ENCODE measurements at regions not wholly inside any gene's neighbourhood (a gene's known extent, or its start where the extent isn't known, plus 50 kb on each side); places are given as distances from the start of the nearest gene placed in this dataset.

DNA sequence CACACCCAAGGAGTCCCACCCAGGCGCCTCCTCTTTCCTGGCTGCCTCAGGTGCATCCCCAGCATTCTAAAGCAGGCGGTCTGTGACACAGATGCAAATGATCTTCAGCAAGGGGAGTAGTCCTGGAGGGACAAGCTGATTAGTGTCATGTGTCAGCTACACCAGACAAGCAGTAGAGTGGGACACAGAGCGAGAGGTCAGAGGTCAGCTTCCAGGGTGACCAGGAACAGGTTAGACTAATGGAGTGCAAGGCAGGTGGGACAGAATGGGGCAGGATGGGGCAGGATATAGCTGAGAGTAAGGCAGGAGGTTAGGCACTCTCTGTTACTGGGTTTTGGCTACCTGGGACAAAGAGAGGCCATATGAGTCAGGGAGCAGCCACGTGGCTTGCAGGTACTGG is 534.0 kb downstream of the FUT8 start:
- Histone ChIP-seq H3K27me3 (ENCODE audit: insufficient read depth) (no peaks in the 10 kb centered on the region), H4K20me1 (replicated peaks; ENCODE audit: insufficient read depth) (no peaks in the 10 kb centered on the region), H2AFZ (no peak overlapping the region), H3K36me3 (ENCODE audit: insufficient read depth) (no peaks in the 10 kb centered on the region), H3F3A (replicated peaks; ENCODE audit: low read depth) (no peaks in the 10 kb centered on the region), H3K4me3 (no peak overlapping the region), H3K79me2 (replicated peaks; ENCODE audit: insufficient read depth) (no peaks in the 10 kb centered on the region), H3K27ac (ENCODE audit: low read depth) (no peak overlapping the region), H3K4me2 (no peak overlapping the region), H3K4me1 (ENCODE audit: insufficient read depth) (0 out of 2 replicates have a peak, but pooled peaks cover 1% of the 10 kb centered on the region), H3K9me2 (ENCODE audit: insufficient read depth) (peaks cover 6% of the 10 kb centered on the region; the same call in 1 of the 2 replicates)
- Mint-ChIP-seq H3K27ac (no peak overlapping the region), H3K36me3 (ENCODE audit: low read depth) (no peaks in the 10 kb centered on the region; the same call in 2 of the 3 replicates), H3K4me3 (no peak overlapping the region), H3K9me3 (no peaks in the 10 kb centered on the region; the same call in 2 of the 3 replicates), H3K27me3 (ENCODE audit: insufficient read depth, low read depth, poor library complexity) (peaks cover 11% of the 10 kb centered on the region), H3K4me1 (peaks cover 13% of the 10 kb centered on the region)
- no peak for ATAC-seq
- TF ChIP-seq POLR2AphosphoS5 (IDR thresholded peaks at IDR 0.05; ENCODE audit: low read depth) (no peak), CREB1 (CRISPR knock-in tag; IDR thresholded peaks at IDR 0.05; ENCODE audit: low read depth) (no peak), NANOG (IDR thresholded peaks at IDR 0.05; ENCODE audit: borderline replicate concordance) (no peak), EZH2 (IDR thresholded peaks at IDR 0.05; ENCODE audit: low read depth, unreplicated experiment) (no peak), EZH2phosphoT487 (IDR thresholded peaks at IDR 0.05; ENCODE audit: unreplicated experiment) (no peak), ZNF331 (CRISPR knock-in tag; IDR thresholded peaks at IDR 0.05; ENCODE audit: low read depth) (no peak), STAT1 (IDR thresholded peaks at IDR 0.05; ENCODE audit: unreplicated experiment) (no peak), JUNB (IDR thresholded peaks at IDR 0.05; ENCODE audit: unreplicated experiment) (no peak), ZNF114 (CRISPR knock-in tag; IDR thresholded peaks at IDR 0.05) (no peak)
- TF ChIP-seq, protein P1, sequence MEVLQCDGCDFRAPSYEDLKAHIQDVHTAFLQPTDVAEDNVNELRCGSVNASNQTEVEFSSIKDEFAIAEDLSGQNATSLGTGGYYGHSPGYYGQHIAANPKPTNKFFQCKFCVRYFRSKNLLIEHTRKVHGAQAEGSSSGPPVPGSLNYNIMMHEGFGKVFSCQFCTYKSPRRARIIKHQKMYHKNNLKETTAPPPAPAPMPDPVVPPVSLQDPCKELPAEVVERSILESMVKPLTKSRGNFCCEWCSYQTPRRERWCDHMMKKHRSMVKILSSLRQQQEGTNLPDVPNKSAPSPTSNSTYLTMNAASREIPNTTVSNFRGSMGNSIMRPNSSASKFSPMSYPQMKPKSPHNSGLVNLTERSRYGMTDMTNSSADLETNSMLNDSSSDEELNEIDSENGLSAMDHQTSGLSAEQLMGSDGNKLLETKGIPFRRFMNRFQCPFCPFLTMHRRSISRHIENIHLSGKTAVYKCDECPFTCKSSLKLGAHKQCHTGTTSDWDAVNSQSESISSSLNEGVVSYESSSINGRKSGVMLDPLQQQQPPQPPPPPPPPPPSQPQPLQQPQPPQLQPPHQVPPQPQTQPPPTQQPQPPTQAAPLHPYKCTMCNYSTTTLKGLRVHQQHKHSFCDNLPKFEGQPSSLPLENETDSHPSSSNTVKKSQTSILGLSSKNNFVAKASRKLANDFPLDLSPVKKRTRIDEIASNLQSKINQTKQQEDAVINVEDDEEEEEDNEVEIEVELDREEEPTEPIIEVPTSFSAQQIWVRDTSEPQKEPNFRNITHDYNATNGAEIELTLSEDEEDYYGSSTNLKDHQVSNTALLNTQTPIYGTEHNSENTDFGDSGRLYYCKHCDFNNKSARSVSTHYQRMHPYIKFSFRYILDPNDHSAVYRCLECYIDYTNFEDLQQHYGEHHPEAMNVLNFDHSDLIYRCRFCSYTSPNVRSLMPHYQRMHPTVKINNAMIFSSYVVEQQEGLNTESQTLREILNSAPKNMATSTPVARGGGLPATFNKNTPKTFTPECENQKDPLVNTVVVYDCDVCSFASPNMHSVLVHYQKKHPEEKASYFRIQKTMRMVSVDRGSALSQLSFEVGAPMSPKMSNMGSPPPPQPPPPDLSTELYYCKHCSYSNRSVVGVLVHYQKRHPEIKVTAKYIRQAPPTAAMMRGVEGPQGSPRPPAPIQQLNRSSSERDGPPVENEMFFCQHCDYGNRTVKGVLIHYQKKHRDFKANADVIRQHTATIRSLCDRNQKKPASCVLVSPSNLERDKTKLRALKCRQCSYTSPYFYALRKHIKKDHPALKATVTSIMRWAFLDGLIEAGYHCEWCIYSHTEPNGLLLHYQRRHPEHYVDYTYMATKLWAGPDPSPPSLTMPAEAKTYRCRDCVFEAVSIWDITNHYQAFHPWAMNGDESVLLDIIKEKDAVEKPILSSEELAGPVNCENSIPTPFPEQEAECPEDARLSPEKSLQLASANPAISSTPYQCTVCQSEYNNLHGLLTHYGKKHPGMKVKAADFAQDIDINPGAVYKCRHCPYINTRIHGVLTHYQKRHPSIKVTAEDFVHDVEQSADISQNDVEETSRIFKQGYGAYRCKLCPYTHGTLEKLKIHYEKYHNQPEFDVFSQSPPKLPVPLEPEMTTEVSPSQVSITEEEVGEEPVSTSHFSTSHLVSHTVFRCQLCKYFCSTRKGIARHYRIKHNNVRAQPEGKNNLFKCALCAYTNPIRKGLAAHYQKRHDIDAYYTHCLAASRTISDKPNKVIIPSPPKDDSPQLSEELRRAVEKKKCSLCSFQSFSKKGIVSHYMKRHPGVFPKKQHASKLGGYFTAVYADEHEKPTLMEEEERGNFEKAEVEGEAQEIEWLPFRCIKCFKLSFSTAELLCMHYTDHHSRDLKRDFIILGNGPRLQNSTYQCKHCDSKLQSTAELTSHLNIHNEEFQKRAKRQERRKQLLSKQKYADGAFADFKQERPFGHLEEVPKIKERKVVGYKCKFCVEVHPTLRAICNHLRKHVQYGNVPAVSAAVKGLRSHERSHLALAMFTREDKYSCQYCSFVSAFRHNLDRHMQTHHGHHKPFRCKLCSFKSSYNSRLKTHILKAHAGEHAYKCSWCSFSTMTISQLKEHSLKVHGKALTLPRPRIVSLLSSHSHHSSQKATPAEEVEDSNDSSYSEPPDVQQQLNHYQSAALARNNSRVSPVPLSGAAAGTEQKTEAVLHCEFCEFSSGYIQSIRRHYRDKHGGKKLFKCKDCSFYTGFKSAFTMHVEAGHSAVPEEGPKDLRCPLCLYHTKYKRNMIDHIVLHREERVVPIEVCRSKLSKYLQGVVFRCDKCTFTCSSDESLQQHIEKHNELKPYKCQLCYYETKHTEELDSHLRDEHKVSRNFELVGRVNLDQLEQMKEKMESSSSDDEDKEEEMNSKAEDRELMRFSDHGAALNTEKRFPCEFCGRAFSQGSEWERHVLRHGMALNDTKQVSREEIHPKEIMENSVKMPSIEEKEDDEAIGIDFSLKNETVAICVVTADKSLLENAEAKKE (CRISPR knock-in tag; IDR thresholded peaks at IDR 0.05) = no peak
- TF ChIP-seq, protein P2, sequence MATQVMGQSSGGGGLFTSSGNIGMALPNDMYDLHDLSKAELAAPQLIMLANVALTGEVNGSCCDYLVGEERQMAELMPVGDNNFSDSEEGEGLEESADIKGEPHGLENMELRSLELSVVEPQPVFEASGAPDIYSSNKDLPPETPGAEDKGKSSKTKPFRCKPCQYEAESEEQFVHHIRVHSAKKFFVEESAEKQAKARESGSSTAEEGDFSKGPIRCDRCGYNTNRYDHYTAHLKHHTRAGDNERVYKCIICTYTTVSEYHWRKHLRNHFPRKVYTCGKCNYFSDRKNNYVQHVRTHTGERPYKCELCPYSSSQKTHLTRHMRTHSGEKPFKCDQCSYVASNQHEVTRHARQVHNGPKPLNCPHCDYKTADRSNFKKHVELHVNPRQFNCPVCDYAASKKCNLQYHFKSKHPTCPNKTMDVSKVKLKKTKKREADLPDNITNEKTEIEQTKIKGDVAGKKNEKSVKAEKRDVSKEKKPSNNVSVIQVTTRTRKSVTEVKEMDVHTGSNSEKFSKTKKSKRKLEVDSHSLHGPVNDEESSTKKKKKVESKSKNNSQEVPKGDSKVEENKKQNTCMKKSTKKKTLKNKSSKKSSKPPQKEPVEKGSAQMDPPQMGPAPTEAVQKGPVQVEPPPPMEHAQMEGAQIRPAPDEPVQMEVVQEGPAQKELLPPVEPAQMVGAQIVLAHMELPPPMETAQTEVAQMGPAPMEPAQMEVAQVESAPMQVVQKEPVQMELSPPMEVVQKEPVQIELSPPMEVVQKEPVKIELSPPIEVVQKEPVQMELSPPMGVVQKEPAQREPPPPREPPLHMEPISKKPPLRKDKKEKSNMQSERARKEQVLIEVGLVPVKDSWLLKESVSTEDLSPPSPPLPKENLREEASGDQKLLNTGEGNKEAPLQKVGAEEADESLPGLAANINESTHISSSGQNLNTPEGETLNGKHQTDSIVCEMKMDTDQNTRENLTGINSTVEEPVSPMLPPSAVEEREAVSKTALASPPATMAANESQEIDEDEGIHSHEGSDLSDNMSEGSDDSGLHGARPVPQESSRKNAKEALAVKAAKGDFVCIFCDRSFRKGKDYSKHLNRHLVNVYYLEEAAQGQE (IDR thresholded peaks at IDR 0.05; ENCODE audit: unreplicated experiment) = no peak
- TF ChIP-seq, protein P3, sequence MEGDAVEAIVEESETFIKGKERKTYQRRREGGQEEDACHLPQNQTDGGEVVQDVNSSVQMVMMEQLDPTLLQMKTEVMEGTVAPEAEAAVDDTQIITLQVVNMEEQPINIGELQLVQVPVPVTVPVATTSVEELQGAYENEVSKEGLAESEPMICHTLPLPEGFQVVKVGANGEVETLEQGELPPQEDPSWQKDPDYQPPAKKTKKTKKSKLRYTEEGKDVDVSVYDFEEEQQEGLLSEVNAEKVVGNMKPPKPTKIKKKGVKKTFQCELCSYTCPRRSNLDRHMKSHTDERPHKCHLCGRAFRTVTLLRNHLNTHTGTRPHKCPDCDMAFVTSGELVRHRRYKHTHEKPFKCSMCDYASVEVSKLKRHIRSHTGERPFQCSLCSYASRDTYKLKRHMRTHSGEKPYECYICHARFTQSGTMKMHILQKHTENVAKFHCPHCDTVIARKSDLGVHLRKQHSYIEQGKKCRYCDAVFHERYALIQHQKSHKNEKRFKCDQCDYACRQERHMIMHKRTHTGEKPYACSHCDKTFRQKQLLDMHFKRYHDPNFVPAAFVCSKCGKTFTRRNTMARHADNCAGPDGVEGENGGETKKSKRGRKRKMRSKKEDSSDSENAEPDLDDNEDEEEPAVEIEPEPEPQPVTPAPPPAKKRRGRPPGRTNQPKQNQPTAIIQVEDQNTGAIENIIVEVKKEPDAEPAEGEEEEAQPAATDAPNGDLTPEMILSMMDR (conservative IDR thresholded peaks at IDR 0.05; ENCODE audit: low read depth in 2 of 2) = no peak
- TF ChIP-seq, protein P4, sequence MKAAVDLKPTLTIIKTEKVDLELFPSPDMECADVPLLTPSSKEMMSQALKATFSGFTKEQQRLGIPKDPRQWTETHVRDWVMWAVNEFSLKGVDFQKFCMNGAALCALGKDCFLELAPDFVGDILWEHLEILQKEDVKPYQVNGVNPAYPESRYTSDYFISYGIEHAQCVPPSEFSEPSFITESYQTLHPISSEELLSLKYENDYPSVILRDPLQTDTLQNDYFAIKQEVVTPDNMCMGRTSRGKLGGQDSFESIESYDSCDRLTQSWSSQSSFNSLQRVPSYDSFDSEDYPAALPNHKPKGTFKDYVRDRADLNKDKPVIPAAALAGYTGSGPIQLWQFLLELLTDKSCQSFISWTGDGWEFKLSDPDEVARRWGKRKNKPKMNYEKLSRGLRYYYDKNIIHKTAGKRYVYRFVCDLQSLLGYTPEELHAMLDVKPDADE (IDR thresholded peaks at IDR 0.05) = no peak
- DNase-seq (ENCODE audit: low spot score) = no peak
